ENCODE measurements at regions not wholly inside any gene's neighbourhood (a gene's known extent, or its start where the extent isn't known, plus 50 kb on each side); places are given as distances from the start of the nearest gene placed in this dataset.
"Not testable (repeated sequence)": the region's sequence is repeated elsewhere in the genome, so short reads cannot be mapped to it uniquely, and the experiment has no call there.

- DNase-seq (ENCODE audit: low read depth in 2 of 2): no peak
Measured at GRCh38 chr4:63063760-63064159, 1345.5 kb downstream of the TECRL start.

GRCh38 chr4:63062891-63063290 is 1346.4 kb downstream of the TECRL start:
- not testable (repeated sequence) for DNase-seq (ENCODE audit: low read depth in 2 of 2)

GRCh38 chr4:63049726-63050125 is 1359.5 kb downstream of the TECRL start:
- DNase-seq (ENCODE audit: low read depth in 2 of 2): no peak

GRCh38 chr4:63049278-63049677 is 1360.0 kb downstream of the TECRL start:
- no peak for DNase-seq (ENCODE audit: low read depth in 2 of 2)

GRCh38 chr4:63036159-63036866 is 1372.9 kb downstream of the TECRL start:
- no peak for DNase-seq (ENCODE audit: low read depth in 2 of 2)

GRCh38 chr4:63029380-63029779 is 1379.9 kb downstream of the TECRL start:
- no peak for DNase-seq (ENCODE audit: low read depth in 2 of 2)

- DNase-seq (ENCODE audit: low read depth in 2 of 2): no peak
Measured at GRCh38 chr4:63020661-63021060, 1388.6 kb downstream of the TECRL start.

GRCh38 chr4:63017300-63017699 is 1392.0 kb downstream of the TECRL start:
- DNase-seq (ENCODE audit: low read depth in 2 of 2): no peak

GRCh38 chr4:62970846-62971245 is 1438.4 kb downstream of the TECRL start:
- no peak for DNase-seq (ENCODE audit: low read depth in 2 of 2)

GRCh38 chr4:62960415-62960814 is 1448.8 kb downstream of the TECRL start:
- DNase-seq (ENCODE audit: low read depth in 2 of 2): no peak

GRCh38 chr4:62953752-62954151 is 1455.5 kb downstream of the TECRL start:
- DNase-seq (ENCODE audit: low read depth in 2 of 2): no peak

- DNase-seq (ENCODE audit: low read depth in 2 of 2): no peak
Measured at GRCh38 chr4:62952366-62952765, 1456.9 kb downstream of the TECRL start.

GRCh38 chr4:62948108-62948507 is 1461.1 kb downstream of the TECRL start:
- no peak for DNase-seq (ENCODE audit: low read depth in 2 of 2)

GRCh38 chr4:62940229-62940628 is 1469.0 kb downstream of the TECRL start:
- no peak for DNase-seq (ENCODE audit: low read depth in 2 of 2)

- DNase-seq (ENCODE audit: low read depth in 2 of 2): no peak
Measured at GRCh38 chr4:62930884-62931283, 1478.4 kb downstream of the TECRL start.

- DNase-seq (ENCODE audit: low read depth in 2 of 2): no peak
Measured at GRCh38 chr4:62928483-62928882, 1480.8 kb downstream of the TECRL start.

GRCh38 chr4:62927574-62927973 is 1481.7 kb downstream of the TECRL start:
- no peak for DNase-seq (ENCODE audit: low read depth in 2 of 2)

GRCh38 chr4:62923783-62924182 is 1485.5 kb downstream of the TECRL start:
- DNase-seq (ENCODE audit: low read depth in 2 of 2): no peak

GRCh38 chr4:62917649-62918048 is 1491.6 kb downstream of the TECRL start:
- no peak for DNase-seq (ENCODE audit: low read depth in 2 of 2)

GRCh38 chr4:62914758-62915157 is 1494.5 kb downstream of the TECRL start:
- no peak for DNase-seq (ENCODE audit: low read depth in 2 of 2)

- no peak for DNase-seq (ENCODE audit: low read depth in 2 of 2)
Measured at GRCh38 chr4:62913065-62913464, 1496.2 kb downstream of the TECRL start.

GRCh38 chr4:62912531-62912930 is 1496.7 kb downstream of the TECRL start:
- DNase-seq (ENCODE audit: low read depth in 2 of 2): no peak

GRCh38 chr4:62909238-62909637 is 1500.0 kb downstream of the TECRL start:
- no peak for DNase-seq (ENCODE audit: low read depth in 2 of 2)

GRCh38 chr4:62901101-62901500 is 1508.1 kb downstream of the TECRL start:
- DNase-seq (ENCODE audit: low read depth in 2 of 2): no peak

All from stimulated activated CD4-positive, alpha-beta T cell treated with anti-CD3 and anti-CD28 coated beads, Interleukin-4, amount 100 ng/mL, for 48 hours (primary cell).